AG09309 (cell line): ENCODE measurements at regions not wholly inside any gene's neighbourhood (a gene's known extent, or its start where the extent isn't known, plus 50 kb on each side); places are given as distances from the start of the nearest gene placed in this dataset.

Experiments
- DNase-seq: peaks from one replicate; pipeline ENCODE4 v3.0.0-alpha.2; 2010; ENCODE audit warnings: low read depth
- H3K4me3 ChIP-seq: 2 replicates; pipeline ENCODE4 v1.5.1; 2011; ENCODE audit warnings: mild to moderate bottlenecking, low read depth, low read length, moderate library complexity; ENCODE audit not compliant: control insufficient read depth
- TF ChIP-seq, protein P1 (sequence below): IDR thresholded peaks from 2 replicates; pipeline ENCODE4 v1.5.1; 2011; ENCODE audit warnings: mild to moderate bottlenecking, low read depth, low read length, inconsistent platforms; ENCODE audit not compliant: insufficient read depth, control insufficient read depth; ENCODE audit errors: missing control alignments

DNA sequence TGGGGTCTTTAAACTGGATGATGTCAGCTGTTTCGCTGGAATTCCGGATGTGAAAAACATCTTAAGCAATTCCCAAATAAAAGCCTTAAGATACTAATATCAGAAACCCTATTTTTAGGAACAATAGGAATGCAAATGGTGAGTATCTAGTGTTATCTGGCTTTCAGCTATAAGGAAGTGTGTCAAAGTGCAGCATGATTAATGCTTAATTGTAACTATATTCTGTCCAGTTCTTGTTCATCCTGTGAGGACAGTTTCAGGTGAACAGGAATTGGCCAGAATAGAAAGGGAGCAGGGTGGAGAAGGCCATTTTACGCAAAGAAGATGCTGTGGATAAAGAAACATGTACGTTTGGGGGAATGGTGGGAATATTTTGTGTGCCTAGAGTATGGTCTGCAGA is 108.2 kb downstream of the RASSF10 start:
- H3K4me3 ChIP-seq, result no peak overlapping the region
- no peak for DNase-seq
- TF ChIP-seq, protein P1, sequence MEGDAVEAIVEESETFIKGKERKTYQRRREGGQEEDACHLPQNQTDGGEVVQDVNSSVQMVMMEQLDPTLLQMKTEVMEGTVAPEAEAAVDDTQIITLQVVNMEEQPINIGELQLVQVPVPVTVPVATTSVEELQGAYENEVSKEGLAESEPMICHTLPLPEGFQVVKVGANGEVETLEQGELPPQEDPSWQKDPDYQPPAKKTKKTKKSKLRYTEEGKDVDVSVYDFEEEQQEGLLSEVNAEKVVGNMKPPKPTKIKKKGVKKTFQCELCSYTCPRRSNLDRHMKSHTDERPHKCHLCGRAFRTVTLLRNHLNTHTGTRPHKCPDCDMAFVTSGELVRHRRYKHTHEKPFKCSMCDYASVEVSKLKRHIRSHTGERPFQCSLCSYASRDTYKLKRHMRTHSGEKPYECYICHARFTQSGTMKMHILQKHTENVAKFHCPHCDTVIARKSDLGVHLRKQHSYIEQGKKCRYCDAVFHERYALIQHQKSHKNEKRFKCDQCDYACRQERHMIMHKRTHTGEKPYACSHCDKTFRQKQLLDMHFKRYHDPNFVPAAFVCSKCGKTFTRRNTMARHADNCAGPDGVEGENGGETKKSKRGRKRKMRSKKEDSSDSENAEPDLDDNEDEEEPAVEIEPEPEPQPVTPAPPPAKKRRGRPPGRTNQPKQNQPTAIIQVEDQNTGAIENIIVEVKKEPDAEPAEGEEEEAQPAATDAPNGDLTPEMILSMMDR, result no peak

DNA sequence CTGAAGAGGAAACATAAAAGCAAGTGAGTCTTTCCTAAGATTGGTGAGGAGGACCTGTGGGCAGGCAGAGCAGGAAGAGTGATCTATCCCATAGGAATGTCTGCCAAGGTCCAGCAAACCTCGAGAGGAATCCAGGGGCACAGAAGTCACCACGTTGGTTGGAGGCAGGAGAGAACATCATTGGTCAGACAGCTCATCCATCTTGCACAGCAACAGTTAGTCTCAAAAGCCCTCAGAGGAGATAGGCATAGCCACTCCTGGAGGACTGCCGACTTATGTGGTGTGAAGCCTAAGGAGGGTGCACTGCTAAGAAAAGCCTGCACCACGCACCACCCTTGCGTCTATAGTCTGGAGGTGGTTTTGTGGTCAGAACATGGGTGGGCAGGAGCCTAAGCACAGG is 109.1 kb downstream of the RASSF10 start:
- TF ChIP-seq, protein P1, result no peak
- DNase-seq, result peak; percentile 97
- no peak overlapping the region for H3K4me3 ChIP-seq

DNA sequence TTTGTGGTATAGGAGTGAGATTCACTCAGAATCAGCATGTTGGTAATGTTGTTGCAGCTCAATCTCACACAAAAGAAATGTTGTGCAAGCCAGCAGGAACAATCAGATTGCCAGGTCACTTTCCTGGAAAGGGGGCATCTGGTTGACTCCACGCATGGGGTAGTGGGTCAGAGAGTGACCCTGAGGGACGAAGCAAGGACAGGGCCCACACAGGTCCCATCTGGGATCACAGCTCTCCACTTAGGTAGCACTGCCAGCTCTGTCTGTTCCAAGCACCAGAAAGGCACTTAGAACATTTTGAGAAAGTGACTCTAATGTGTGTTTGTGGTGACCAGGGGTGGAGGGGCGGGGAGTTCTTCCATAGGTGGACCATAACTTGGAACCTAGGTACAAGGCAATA is 109.5 kb downstream of the RASSF10 start:
- H3K4me3 ChIP-seq, result no peak overlapping the region
- TF ChIP-seq, protein P1, result no peak
- DNase-seq, result no peak

DNA sequence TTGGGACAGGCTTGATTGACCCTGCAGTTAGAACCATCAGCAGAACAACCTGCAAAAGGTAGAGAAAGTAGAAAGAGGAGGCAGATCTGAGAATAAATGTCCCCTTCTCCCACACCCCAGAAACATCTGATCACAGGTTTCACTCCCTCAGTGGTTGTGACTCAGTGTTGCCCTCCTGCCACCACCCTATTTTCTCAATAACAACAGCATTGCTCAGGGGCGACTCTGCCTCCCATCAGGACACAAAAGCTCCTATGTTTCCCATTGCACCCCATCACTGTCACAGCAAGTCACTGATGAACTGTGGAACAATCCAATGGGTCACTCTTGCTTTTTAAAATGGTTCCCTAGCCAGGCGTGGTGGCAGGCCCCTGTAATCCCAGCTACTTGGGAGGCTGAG is 110.2 kb downstream of the RASSF10 start:
- TF ChIP-seq, protein P1, result no peak
- no peak for DNase-seq
- H3K4me3 ChIP-seq, result no peak overlapping the region

DNA sequence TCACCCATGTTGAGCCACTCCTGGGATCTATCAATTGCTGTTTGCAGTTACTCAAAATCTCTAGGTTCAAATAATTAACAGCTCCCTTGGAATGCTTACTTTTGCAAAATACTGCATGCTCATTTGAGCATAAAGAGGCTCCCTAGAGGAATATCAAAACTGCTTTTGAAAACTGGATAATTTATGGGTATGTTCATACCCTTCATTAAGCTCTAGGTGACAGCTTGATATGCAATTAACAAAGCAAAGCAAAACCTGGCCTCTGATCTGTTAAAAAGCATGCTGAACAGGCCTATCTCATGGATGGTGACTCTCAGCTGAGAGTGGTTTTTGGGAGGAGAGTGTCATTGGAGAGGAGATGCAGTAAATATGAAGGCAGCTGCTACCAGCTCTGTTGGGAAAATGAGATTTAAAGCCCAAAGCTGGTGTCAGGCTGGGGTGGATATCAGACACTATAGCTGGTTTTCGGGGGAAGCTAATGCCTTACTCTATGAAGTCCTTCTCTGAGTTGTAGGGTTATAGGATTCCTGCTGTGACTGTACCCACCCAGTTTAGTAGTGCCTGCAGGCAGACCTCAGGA is 110.9 kb downstream of the RASSF10 start:
- TF ChIP-seq, protein P1, result no peak
- no peak for DNase-seq
- no peak overlapping the region for H3K4me3 ChIP-seq

DNA sequence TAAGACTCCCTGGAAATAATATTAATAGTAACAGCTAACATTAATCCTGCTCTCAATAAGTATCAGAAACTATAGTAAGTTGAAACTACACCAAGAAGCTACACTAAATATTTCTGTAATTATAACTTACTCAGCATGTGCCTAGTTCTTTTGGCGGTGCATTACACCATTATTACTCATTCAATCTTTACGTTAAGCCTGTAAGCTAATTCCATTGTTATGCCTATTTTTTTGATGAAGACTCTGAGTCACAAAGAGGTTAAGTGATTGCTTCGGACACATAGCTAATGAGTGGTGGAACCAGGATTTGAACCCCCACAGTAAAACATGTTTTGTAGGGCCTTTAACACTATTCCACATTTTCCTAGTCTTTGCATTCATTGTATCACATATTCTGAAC is 111.6 kb downstream of the RASSF10 start:
- TF ChIP-seq, protein P1, result no peak
- no peak for DNase-seq
- H3K4me3 ChIP-seq, result no peak overlapping the region

- TF ChIP-seq, protein P1, result no peak
- DNase-seq, result peak; percentile 57
Observed at GRCh38 chr11:13126430-13126829, 117.3 kb downstream of the RASSF10 start.

More at GRCh38 chr11:13126430-13126829, 117.3 kb downstream of the RASSF10 start:
- no peak overlapping the region for H3K4me3 ChIP-seq
